Smooth muscle cell (in vitro differentiated cells): ENCODE measurements at regions not wholly inside any gene's neighbourhood (a gene's known extent, or its start where the extent isn't known, plus 50 kb on each side); places are given as distances from the start of the nearest gene placed in this dataset.
"Not testable (repeated sequence)": the region's sequence is repeated elsewhere in the genome, so short reads cannot be mapped to it uniquely, and the experiment has no call there.

Source experiments
- DNase-seq: peaks from one replicate; lab custom pipeline; 2025; ENCODE audit not compliant: unreplicated experiment; lab: John Stamatoyannopoulos, UW
- H2AFZ ChIP-seq: fragments of 200-600 bp; sonication (generic); 2 replicates; pipeline ENCODE4 v1.6.0; 2016; ENCODE audit warnings: antibody characterized with exemption, low read depth, mild to moderate bottlenecking
- H3F3A ChIP-seq: fragments of 200-600 bp; sonication (generic); 2 replicates; pipeline ENCODE4 v1.6.0; 2017; ENCODE audit warnings: antibody characterized with exemption, low read depth
- H3K27ac ChIP-seq: fragments of 200-600 bp; sonication (generic); 2 replicates; pipeline ENCODE4 v1.5.1; 2016; ENCODE audit warnings: low read depth, mild to moderate bottlenecking
- H3K27me3 ChIP-seq: fragments of 200-600 bp; sonication (generic); 2 replicates; pipeline ENCODE4 v1.6.1; 2016; ENCODE audit warnings: low read depth, mild to moderate bottlenecking
- H3K36me3 ChIP-seq: fragments of 200-600 bp; sonication (generic); 2 replicates; pipeline ENCODE4 v1.5.1; 2016; ENCODE audit warnings: low read depth
- H3K4me1 ChIP-seq: fragments of 200-600 bp; sonication (generic); 2 replicates; pipeline ENCODE4 v1.5.1; 2016; ENCODE audit warnings: low read depth
- H3K4me2 ChIP-seq: fragments of 200-600 bp; sonication (generic); 2 replicates; pipeline ENCODE4 v1.6.0; 2016; ENCODE audit warnings: mild to moderate bottlenecking
- H3K4me3 ChIP-seq: fragments of 200-600 bp; sonication (generic); 2 replicates; pipeline ENCODE4 v1.5.1; 2016; ENCODE audit warnings: mild to moderate bottlenecking
- H3K79me2 ChIP-seq: fragments of 200-600 bp; sonication (generic); 2 replicates; pipeline ENCODE4 v1.6.0; 2016; ENCODE audit warnings: low read depth, mild to moderate bottlenecking
- H3K9ac ChIP-seq: fragments of 200-600 bp; sonication (generic); 2 replicates; pipeline ENCODE4 v1.6.0; 2016; ENCODE audit warnings: low read depth
- H3K9me3 ChIP-seq: fragments of 200-600 bp; sonication (generic); replicated peaks from 2 replicates; pipeline ENCODE4 v1.5.1; 2016; ENCODE audit warnings: low read depth
- H4K20me1 ChIP-seq: fragments of 200-600 bp; sonication (generic); 2 replicates; pipeline ENCODE4 v1.6.0; 2016; ENCODE audit warnings: low read depth
- CTCF ChIP-seq: fragments of 200-600 bp; sonication (generic); IDR thresholded peaks from 2 replicates; pipeline ENCODE4 v1.5.1; 2017; ENCODE audit warnings: borderline replicate concordance, mild to moderate bottlenecking, antibody characterized with exemption; ENCODE audit not compliant: insufficient read depth, poor library complexity, severe bottlenecking
- WGBS: methylation state at CpG from one replicate; pipeline ENCODE4 v1.1.7; 2016; ENCODE audit warnings: low lambda C conversion rate; 5-methylcytosine and 5-hydroxymethylcytosine counted together

- Histone ChIP-seq H3K27me3 (peaks cover 8% of the 10 kb centered on the region), H3K79me2 (no peaks in the 10 kb centered on the region), H3K4me3 (no peak overlapping the region), H3K9ac (no peak overlapping the region), H3K4me1 (no peaks in the 10 kb centered on the region), H3K9me3 (no peaks in the 10 kb centered on the region), H3F3A (no peaks in the 10 kb centered on the region), H3K27ac (no peak overlapping the region), H4K20me1 (no peaks in the 10 kb centered on the region), H3K4me2 (no peak overlapping the region), H3K36me3 (no peaks in the 10 kb centered on the region), H2AFZ (no peak overlapping the region)
- 2% methylated on average over 4 of the region's 4 CpGs for WGBS
- peak; percentile 42 for TF ChIP-seq CTCF
- no peak for DNase-seq
These were observed 151.6 kb upstream of the OR4E1 start for GRCh38 chr14:21825149-21825743.

GRCh38 chr14:21822109-21822508 is 148.5 kb upstream of the OR4E1 start:
- no peaks in the 10 kb centered on the region for H3K9me3 ChIP-seq
- H3K79me2 ChIP-seq: no peaks in the 10 kb centered on the region
- no peak overlapping the region for H3K9ac ChIP-seq
- peaks cover 4% of the 10 kb centered on the region for H3K27me3 ChIP-seq
- no peaks in the 10 kb centered on the region for H3F3A ChIP-seq
- DNase-seq: no peak
- no peaks in the 10 kb centered on the region for H4K20me1 ChIP-seq
- no peaks in the 10 kb centered on the region for H3K36me3 ChIP-seq
- H3K27ac ChIP-seq: no peak overlapping the region
- H3K4me3 ChIP-seq: no peak overlapping the region
- no peak overlapping the region for H3K4me2 ChIP-seq
- H2AFZ ChIP-seq: no peak overlapping the region
- no peaks in the 10 kb centered on the region for H3K4me1 ChIP-seq
- TF ChIP-seq CTCF: no peak

- H3K36me3 ChIP-seq: no peaks in the 10 kb centered on the region
- WGBS: 0% methylated on average over 1 of the region's 1 CpG
- no peak overlapping the region for H3K4me3 ChIP-seq
- H3K79me2 ChIP-seq: no peaks in the 10 kb centered on the region
- no peaks in the 10 kb centered on the region for H3K9me3 ChIP-seq
- no peaks in the 10 kb centered on the region for H3K4me1 ChIP-seq
- no peaks in the 10 kb centered on the region for H4K20me1 ChIP-seq
- no peak overlapping the region for H3K27ac ChIP-seq
- DNase-seq: no peak
- TF ChIP-seq CTCF: no peak
- no peak overlapping the region for H2AFZ ChIP-seq
- H3K4me2 ChIP-seq: no peak overlapping the region
- no peaks in the 10 kb centered on the region for H3F3A ChIP-seq
- no peaks in the 10 kb centered on the region for H3K27me3 ChIP-seq
- no peak overlapping the region for H3K9ac ChIP-seq
These were observed 147.0 kb upstream of the OR4E1 start for GRCh38 chr14:21820631-21821030.

- H3K4me2 ChIP-seq, H3K79me2 ChIP-seq, H3K27ac ChIP-seq, H4K20me1 ChIP-seq, H3K9me3 ChIP-seq, H3K36me3 ChIP-seq, DNase-seq, H3K4me3 ChIP-seq, H2AFZ ChIP-seq, H3K9ac ChIP-seq, H3K4me1 ChIP-seq, H3K27me3 ChIP-seq, H3F3A ChIP-seq: not testable (repeated sequence)
- 85% methylated on average over 1 of the region's 1 CpG for WGBS
These were observed 146.3 kb upstream of the OR4E1 start for GRCh38 chr14:21819891-21820290.

GRCh38 chr14:21817010-21817409 is 143.4 kb upstream of the OR4E1 start:
- H3K79me2 ChIP-seq, DNase-seq, H4K20me1 ChIP-seq, H3K27me3 ChIP-seq, H2AFZ ChIP-seq, H3K9me3 ChIP-seq, H3F3A ChIP-seq, H3K36me3 ChIP-seq, H3K9ac ChIP-seq, H3K27ac ChIP-seq, H3K4me1 ChIP-seq, H3K4me2 ChIP-seq, H3K4me3 ChIP-seq: not testable (repeated sequence)
- 89% methylated on average over 3 of the region's 3 CpGs for WGBS
